DLD1 (cell line): ENCODE measurements at regions not wholly inside any gene's neighbourhood (a gene's known extent, or its start where the extent isn't known, plus 50 kb on each side); places are given as distances from the start of the nearest gene placed in this dataset.

Experiments used
- in situ Hi-C: cut with HindIII; loops from 2 replicates; pipeline ENCODE4 v1.10.0; 2017; ENCODE audit warnings: low sequenced_read_pairs

DNA sequence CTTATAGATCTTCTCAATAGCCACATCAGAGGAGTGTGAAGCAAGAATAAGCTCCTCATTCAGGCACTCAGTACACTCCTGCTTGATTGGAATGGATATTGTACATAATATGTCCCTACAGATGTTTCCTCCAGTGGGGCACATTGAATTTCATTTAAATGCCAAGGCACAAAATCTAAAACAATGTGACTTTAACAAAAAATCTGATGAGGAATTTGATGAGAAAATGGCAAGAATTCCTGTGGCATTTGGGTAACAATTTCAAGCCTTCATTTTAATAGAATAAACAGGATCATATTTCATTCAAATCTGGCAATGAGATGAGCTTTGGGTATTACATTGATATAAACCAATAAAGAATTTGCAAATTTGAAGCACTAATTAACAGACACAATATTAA lies 307.7 kb upstream of the PKN2 start:
- in situ Hi-C loops: no loop called here

DNA sequence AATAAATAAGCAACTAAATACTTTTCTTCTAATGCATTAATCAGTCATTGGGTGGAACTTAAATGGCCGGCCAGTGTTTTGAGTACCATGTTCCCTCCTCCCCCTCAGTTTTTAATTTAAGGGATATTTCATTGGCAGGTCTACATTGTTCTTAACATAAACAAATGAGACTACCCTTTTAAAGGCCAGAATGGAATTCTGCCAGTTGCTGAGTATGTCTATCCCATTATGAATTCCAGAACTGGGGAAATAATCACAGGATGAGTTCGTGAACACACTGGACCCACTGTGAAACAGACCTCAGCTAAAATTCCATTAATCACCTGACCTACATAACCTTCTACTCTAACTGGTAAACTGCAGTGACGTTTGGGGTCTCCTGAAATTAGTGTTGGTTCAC lies 305.5 kb upstream of the PKN2 start:
- in situ Hi-C loops: no loop called here

DNA sequence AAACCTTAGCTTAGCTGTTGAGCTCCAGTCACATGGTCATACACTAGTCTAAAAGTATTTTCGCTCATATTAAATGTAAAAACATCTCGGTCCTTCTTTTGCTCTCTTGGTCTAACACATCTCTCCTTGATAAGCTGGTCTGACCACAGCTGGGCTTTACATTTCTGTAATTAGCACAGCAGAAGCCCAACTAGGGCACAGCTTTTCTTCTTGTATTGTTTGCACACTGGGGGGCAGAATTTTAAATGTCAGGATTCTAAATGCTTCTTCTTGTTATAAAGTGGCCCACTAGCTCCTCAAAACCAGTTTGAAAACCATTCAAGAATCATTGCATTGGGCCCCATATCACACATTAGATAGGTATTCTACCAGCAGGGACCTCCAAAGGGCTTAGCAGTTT lies 289.1 kb upstream of the PKN2 start:
- in situ Hi-C loops: no loop called here

DNA sequence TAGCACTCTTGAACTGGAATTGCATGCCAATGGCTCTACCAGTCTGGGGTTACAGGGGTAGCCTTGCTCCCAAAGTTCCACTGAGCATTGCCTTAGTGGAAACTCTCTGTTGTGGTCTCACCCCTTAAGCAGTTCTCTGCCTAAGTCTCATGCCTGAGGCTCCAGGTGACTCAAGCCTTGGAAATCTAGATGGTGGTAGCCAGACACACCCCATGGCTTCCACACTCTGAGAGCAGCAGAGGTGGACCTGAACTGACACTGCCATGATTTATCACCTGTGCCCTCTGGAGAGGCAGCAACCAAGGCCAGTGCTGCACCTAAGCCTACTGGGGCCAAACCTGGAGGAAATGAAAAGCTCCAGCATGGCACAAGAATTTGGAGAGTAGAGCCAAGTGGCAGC lies 285.7 kb upstream of the PKN2 start:
- in situ Hi-C loops: no loop called here

DNA sequence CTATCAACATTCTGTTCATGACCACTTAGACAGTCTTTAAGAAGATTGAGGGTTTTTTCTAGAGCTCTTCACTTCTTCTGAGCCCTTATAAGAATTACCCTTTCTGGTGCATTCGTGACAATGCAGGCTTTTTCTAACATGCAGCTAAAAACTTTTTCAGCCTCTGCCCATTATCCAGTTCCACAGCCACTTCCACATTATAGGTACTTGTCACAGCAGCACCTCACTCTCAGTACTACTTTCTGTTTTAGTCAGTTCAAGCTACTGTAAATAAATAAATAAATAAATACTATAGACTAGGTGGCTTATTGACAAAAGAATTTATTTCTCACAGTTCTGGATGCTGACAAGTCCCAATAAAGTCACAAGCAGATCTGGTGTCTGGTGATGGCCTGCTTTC lies 284.4 kb upstream of the PKN2 start:
- in situ Hi-C loops: no loop called here

DNA sequence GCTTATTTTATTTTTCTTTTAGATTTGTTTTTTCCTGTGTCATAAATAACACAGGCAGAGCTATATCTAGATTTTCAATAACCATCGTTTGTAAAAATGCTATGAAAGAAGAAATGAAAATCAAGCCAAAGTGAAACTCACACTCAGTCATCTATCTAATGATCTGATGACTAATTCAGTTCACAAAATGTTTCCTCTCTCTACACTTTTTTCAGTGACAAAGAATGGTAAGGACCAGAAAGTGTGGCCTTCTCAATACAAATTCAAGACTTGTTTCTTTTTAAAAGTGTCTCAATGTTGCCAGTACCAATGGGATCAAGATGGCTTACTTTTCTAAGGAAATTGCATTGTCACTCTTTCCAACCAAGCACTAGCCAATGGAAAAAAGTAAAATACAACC lies 282.8 kb upstream of the PKN2 start:
- in situ Hi-C loops: no loop called here

DNA sequence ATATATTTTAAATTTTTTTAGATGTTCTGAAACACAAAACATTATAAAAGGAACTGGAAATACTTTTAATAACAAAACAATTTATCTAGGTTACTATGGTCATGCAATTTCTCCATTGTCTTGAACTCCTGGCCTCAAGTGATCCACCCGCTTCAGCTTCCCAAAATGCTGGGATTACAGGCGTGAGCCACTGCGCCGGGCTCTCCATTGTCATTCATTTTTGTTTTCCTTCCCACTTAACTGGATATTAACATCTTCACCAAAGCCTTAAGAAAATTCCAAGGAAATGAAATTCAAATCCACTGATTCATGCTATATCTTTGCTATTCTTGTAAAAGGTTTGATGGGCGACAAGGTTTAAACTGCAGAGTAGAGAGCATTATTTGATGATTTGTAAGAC lies 279.5 kb upstream of the PKN2 start:
- in situ Hi-C loops: no loop called here

DNA sequence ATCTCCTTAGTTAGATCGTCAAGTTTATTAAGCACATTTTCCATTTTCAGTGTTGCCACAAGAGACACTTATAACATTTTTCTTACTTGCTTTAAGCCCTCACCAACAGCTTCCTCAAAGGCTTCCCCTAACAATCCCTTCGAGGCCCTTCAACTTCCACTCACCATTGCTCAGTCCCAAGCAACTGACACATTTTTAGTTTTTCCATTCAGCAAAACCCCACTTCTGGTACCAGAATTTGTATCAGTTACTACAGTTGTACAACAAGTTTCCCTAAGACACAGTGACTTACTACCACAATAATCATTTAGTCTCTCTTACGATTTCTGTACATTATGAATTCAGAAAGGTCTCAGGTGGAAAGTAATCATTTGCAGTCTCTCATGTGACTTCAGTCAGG lies 276.8 kb upstream of the PKN2 start:
- in situ Hi-C loops: no loop called here

DNA sequence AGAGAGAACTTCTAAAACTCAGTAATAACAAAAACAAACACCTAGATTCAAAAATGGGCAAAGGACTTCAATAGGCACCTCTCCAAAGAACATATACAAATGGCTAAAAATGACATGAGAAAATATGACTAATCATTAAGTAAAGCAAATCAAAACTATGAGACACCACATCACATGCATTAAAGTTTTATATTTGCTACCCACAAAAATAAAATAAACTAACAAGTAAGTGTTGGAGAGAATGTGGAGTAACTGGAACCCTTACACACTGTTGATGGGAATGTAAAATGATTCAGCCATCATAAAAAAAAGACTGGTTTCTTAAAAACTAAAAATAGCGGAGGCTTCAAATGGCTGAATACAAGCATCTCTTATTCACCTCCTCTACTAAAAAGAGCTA lies 262.1 kb upstream of the PKN2 start:
- in situ Hi-C loops: no loop called here

DNA sequence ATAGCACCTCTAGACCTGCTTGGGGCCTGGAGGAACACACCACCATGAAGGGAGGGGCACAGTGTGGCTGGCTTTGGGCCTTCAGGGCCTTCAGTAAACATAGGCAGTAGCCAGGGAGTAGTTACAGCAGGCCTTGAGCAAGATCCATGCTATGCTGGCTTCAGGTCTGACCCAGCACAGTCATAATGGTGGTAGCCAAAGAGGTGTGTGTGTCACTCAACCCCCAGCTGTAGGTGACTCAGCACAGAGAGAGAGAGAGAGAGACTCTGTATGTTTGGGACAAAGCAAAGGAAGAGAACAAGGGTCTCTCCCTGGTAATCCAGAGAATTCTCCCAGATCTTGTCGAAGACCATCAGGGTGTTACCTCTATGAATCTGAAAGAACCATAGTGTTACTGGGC lies 250.5 kb upstream of the PKN2 start:
- in situ Hi-C loops: no loop called here

DNA sequence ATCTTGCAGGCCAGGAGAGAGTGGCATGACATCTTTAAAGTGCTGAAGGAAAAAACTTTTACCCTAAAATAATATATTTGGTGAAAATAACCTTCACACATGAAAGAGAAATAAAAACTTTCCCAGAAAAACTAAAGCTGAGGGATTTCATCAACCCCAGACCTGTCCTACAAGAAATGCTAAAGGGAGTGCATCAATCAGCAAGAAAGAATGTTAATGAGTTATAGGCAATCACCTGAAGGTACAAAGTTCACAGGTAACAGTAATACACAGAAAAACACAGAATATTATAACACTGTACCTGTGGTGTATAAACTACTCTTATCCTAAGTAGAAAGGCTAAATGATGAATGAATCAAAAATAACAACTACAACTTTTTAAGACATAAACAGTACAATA lies 249.2 kb upstream of the PKN2 start:
- in situ Hi-C loops: no loop called here

DNA sequence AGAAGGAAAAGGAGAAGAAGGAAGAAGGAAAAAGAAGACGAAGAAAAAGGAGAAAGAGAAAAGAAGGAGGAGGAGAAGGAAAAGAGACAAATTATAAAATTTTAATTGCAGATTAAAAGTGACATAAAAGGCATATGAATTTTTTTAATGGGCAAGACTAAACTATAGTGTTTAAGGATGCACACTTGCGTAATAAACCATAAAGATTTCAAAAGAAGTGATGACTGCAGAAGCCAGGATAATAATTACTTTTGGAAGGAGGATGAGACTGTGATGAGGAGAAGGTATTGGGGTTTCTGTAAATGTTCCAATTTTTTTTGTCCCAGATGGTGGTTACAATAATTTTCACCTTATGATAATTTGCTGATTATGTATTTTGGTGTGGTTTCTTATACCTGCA lies 243.1 kb upstream of the PKN2 start:
- in situ Hi-C loops: no loop called here

DNA sequence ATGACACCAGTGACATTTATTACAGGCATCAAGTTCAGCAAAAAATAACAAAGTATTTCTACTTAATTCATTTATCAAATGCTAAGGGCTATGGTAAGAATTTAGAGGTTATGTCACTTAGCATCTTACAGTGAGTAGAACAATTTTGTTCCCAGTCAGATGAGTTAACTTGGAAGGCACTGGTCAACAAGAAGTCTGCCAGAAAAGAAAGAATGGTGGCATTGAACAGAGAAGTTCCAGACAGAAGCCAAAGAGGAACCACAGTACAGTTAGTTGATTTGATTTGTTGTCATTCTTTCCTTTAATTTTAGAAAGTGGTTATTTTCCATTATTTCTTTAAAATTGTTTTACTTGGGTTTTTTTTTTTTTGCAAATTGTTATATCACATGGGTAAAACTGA lies 232.2 kb upstream of the PKN2 start:
- in situ Hi-C loops: no loop called here

DNA sequence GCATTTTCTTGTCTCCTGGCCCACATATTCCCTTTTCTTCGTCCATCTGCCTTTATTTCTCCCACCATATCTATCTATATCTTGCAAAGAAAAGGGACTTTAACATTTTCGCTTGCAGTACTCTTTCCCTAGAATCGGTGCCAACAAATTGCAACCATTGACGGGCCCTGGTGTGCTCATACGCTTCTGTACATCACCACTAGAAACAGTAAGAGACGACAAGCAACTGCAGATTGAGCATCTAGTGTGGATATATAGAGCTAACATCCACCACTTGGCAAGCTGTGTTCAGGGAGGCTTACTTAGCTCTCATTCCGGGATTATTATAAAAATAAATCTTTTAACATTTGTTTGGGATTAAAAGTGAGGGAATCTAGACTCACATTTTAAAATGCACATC lies 230.8 kb upstream of the PKN2 start:
- in situ Hi-C loops: no loop called here

DNA sequence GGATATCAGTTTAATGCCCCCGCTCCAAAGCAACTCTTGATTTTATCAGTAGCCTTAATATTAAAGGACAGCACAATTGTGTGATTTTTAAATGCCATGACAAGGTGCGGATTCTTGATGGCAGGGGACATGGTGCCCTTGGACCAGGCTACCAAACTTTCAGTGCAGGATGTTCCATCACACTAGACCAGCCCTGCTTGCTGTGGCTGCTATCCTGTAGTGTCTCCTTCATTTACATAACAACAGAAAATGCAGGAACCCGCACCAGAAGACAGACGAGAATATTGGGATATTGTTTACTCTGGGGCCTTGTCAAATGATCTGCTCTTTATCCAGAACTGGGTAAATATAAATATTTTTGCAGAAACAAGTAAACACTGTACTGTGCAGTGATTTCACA lies 229.3 kb upstream of the PKN2 start:
- in situ Hi-C loops: no loop called here

DNA sequence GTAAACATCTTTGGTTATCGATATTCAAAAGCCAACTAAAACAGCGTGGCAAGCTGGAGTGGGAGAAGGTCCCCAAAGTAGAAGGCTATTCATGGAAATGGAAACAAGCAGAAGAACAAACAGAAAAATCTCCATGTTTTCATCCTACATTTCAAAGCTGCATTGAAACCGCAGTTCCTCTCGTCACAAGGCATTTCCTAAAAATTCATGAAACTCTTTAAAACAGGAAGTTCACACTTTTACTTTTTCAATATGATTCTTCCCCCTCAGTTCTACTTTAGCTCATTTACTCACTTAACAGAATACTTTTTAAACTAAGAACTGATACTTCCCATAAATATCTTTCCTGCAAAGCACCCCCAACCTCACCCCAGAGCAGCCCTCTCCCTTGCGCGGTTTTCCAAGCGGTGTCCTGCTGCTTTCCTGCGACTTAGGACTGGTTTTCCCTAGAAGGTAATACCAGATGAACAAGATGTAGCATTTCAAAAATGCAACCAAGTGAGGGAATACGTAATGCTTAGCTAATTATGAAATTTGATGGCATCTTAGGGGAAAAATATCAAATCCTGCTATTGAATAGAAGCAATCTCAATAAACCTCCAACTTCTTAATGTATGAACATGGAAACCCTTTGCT lies 228.3 kb upstream of the PKN2 start:
- in situ Hi-C loops: no loop called here

DNA sequence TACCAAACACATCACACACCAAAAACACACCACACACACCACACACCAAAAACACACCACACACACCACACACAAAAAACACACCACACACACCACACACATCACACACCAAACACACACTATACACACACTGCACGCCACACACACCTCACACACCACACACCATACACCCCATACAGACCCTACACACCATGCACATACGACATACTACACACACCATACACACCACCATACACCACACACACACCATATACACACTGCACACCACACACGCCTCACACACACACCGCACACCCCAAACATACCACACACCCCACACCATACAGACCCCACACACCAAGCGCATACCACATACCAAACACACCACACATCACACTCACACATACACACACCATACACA lies 226.9 kb upstream of the PKN2 start:
- in situ Hi-C loops: no loop called here

DNA sequence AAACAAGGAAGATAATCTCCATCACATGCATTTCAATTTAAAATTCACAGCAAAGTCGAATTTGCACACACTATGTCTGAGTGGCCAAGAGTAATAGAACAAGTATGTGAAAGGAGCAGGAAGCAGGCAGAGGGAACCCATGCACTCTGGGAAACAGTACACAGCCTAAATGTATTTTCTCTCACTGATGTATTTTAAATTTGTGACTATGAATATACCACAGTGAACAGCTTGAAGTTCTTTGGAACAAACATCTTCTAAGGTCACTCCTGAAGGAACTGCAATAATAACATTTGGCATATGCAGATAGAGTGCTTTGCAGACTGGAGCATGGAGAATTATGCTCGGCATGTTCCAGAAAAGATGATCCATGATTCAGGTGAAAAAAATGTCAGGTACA lies 223.1 kb upstream of the PKN2 start:
- in situ Hi-C loops: no loop called here

DNA sequence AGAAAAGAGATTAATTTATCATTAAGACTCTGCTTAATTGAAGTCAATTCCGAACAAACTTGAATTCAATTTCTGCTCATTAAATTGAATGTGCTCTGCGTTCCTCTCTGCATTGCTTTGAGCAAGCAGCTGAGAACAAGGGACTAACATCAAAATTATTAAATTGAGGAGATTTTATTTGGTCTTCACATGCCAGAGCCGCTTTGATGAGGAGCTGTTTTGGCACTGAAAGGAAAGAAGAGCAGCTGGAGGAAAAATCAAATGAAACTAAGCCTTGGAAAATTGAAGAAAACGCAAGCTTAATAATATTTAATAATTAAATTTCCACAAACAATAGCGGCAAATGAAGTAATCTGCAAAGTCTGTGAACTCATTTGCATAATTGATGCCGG lies 222.0 kb upstream of the PKN2 start:
- in situ Hi-C loops: no loop called here

DNA sequence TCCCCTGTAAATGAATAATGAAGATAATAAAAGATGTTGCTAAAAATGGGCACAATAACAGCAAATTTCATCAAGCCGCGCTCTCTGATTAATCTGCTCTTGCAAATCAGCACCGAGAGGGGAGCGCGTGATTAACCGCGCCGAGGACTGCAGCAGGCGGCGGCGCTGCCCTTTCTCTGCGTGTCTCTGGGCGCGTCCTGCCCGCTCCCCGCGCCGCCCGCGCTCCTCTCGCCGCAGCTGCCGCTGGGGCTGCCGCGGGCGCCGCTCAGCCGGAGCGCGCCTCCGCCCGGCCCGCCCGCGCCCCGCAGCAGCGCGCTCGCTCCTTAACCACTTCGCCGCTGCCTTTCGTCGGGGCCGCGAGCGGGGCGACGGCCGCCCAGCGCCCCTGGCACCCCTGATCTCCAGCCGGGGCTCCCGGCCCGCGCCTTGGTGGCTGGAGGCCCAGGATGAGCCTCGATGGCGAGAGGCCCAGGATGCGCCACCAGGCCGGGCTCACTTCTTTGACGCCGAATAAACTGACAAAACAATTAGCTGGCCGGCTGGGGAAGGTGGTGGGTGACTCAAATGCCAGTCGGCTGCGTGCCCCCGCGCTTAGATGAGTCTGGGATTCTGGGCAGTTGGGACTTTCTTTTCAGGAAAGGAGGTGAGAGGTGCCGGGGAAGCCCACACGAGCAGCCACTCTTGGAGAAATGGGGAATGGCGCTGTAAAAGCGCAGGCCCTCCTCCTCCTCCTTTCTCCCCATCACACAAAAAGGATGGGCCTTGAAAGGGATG lies 221.4 kb upstream of the PKN2 start:
- in situ Hi-C loops: no loop called here

DNA sequence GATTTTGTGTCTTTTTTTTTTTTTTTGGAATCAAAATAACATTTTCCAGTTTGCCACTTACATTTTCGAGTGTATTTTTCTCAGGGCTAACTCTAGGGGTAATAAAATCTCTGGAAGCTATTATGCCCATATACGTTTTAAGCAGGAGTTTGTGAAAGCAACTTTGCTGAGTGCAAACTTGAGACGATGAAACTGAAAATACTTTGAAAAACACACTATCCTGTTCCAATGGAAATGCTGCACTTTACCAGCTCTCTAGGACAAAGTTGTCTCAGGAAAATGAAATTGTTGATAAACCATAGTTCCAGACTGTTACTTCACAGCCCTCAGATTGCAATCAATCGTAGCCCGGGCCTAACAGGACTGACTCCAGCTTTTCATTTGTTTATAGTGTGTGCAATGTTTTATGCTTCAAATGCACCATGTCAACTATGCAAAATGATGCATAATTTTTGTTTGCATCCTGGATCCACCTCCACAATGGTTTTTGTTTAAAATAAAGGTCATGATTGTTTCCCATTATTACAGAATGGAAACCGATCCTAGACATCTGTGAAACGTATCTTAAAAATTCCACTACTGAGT lies 220.6 kb upstream of the PKN2 start:
- in situ Hi-C loops: no loop called here

DNA sequence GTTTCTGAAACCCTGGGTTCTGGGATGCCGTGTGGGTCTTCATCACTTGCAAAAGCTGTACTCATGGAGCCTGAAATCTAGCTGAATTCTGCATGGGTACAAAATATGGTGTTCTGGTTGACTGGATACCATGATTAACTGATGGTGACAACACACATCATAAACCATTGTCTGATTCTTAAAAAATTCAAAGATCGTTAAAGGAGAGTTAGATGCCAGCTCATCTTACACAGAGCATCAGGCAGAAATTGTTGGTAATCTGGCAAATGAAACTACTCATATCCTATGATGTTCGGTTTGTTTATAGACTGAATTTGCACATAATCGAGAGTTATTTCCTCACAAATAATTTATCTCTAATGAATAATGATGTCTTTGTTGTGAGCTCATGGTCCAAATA lies 218.1 kb upstream of the PKN2 start:
- in situ Hi-C loops: no loop called here
